Vagina (tissue), 2 donors: ENCODE measurements at regions not wholly inside any gene's neighbourhood (a gene's known extent, or its start where the extent isn't known, plus 50 kb on each side); places are given as distances from the start of the nearest gene placed in this dataset.

ENCODE experiments used
- CTCF ChIP-seq, 3 experiments: fragments of 450-650 bp in 2 of 3; fragments of 200-600 bp in 1 of 3; sonication (generic) in 1 of 3; IDR thresholded peaks; one replicate each; pipeline ENCODE4 v1.5.1; 2017 to 2019; ENCODE audit warnings: antibody characterized with exemption in 3 of 3, mild to moderate bottlenecking in 2 of 3, moderate library complexity in 2 of 3
- POLR2A ChIP-seq, 2 donors: fragments of 450-650 bp; IDR thresholded peaks; one replicate each; pipeline ENCODE4 v1.6.1; 2017; ENCODE audit warnings: antibody characterized with exemption in 2 of 2, mild to moderate bottlenecking in 2 of 2, moderate library complexity in 2 of 2
- POLR2AphosphoS5 ChIP-seq, 2 donors: sonication (generic); formaldehyde crosslinking; IDR thresholded peaks; one replicate each; pipeline ENCODE4 v1.9.0; 2017; ENCODE audit warnings: antibody characterized with exemption in 2 of 2, mild to moderate bottlenecking in 2 of 2, low read depth in 1 of 2; ENCODE audit not compliant: insufficient read depth in 1 of 2

DNA sequence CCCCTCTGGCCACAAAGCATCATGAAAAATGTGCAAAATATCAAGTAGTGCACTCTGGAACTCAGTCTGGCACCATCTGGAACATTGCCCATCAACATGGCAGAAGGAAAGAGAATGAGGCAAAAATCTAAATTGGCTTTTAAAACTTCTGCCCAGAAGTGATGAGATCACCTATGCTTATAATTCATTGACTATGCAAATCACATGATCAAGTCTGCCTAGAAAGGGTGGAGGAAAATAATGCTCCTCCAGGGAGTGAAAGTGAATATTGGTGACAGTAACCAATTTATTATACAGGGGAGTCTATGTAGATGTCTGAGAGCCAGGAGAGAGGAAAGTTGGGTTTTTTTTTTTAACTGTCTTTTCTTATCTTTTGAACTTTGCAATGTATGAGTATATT, 73.3 kb upstream of the HIF1A start:
- no peak for TF ChIP-seq CTCF (IDR thresholded peaks at IDR 0.05)
- no peak for TF ChIP-seq POLR2A (IDR thresholded peaks at IDR 0.05)
- no peak for TF ChIP-seq POLR2AphosphoS5 (IDR thresholded peaks at IDR 0.05; ENCODE audit: insufficient read depth in 1 of 2, low read depth in 1 of 2)
